GM12891 (cell line): ENCODE measurements at regions not wholly inside any gene's neighbourhood (a gene's known extent, or its start where the extent isn't known, plus 50 kb on each side); places are given as distances from the start of the nearest gene placed in this dataset.

ENCODE experiments used
- POLR2A ChIP-seq: IDR thresholded peaks from 2 replicates; pipeline ENCODE4 v1.6.1; 2011; ENCODE audit warnings: low read depth, low read length, control low read depth
- POLR2AphosphoS5 ChIP-seq: IDR thresholded peaks from 2 replicates; pipeline ENCODE4 v1.6.1; 2011; ENCODE audit warnings: low read depth, low read length, control low read depth
- TAF1 ChIP-seq: IDR thresholded peaks from 2 replicates; pipeline ENCODE4 v1.6.1; 2011; ENCODE audit warnings: low read depth, low read length, control low read depth

GRCh38 chr2:2791031-2791430, 460.0 kb upstream of the MYT1L start:
- TF ChIP-seq POLR2AphosphoS5: no peak
- TF ChIP-seq POLR2A: no peak
- TF ChIP-seq TAF1: no peak
